Panc1 (cell line): ENCODE measurements at regions not wholly inside any gene's neighbourhood (a gene's known extent, or its start where the extent isn't known, plus 50 kb on each side); places are given as distances from the start of the nearest gene placed in this dataset.

Experiments
- ATAC-seq: fragments of 200-7000 bp; cut with Tn5 transposase; 2 replicates; pipeline ENCODE4 v1.9.1; 2020; ENCODE audit warnings: mild to moderate bottlenecking, moderate library complexity
- BruUV-seq: library from RNA; stranded (reverse); fragments of 400-500 nt; replicated peaks from 2 replicates; lab custom pipeline; 2021; lab: Mats Ljungman, UMichigan
- CTCF ChIA-PET: fragments of 300-600 bp; sonication (Branson Sonifier 250); formaldehyde crosslinking; loops from one replicate; lab custom pipeline; 2022; ENCODE audit warnings: antibody characterized with exemption; lab: Charles Lee
- POLR2A ChIA-PET: fragments of 300-600 bp; sonication (Branson Sonifier 250); formaldehyde crosslinking; loops from one replicate; lab custom pipeline; 2022; ENCODE audit warnings: antibody characterized with exemption; lab: Charles Lee
- DNase-seq: peaks from one replicate; pipeline ENCODE4 v3.0.0-alpha.2; 2010; ENCODE audit warnings: low read depth, low spot score
- H3K27ac ChIP-seq: 2 replicates; pipeline ENCODE4 v1.5.1; 2011; ENCODE audit warnings: mild to moderate bottlenecking, low read length, inconsistent platforms
- H3K27me3 ChIP-seq: fragments of 200-500 bp; sonication (Bioruptor generic); 2 replicates; pipeline ENCODE4 v1.6.0; 2014; ENCODE audit warnings: low read length, inconsistent platforms; ENCODE audit not compliant: control insufficient read depth, insufficient read depth
- H3K36me3 ChIP-seq: fragments of 200-500 bp; sonication (Bioruptor generic); 2 replicates; pipeline ENCODE4 v1.5.1; 2014; ENCODE audit warnings: inconsistent platforms, mild to moderate bottlenecking, low read length, moderate library complexity; ENCODE audit not compliant: control insufficient read depth, insufficient read depth
- H3K4me1 ChIP-seq: 2 replicates; pipeline ENCODE4 v1.5.1; 2011; ENCODE audit warnings: inconsistent platforms, mild to moderate bottlenecking, low read length, moderate library complexity; ENCODE audit not compliant: control insufficient read depth, insufficient read depth
- H3K4me3 ChIP-seq, 2 experiments: 2 replicates each; pipeline ENCODE4 v1.5.1; 2011 to 2012; ENCODE audit warnings: low read depth in 2 of 2, low read length in 2 of 2, mild to moderate bottlenecking in 2 of 2, inconsistent platforms in 1 of 2, moderate library complexity in 1 of 2
- H3K9me3 ChIP-seq: fragments of 200-500 bp; sonication (Bioruptor generic); 2 replicates; pipeline ENCODE4 v1.5.1; 2014; ENCODE audit warnings: low read depth, mild to moderate bottlenecking, inconsistent platforms, low read length, moderate library complexity; ENCODE audit not compliant: control insufficient read depth, insufficient read depth
- POLR2AphosphoS5 ChIP-seq: IDR thresholded peaks from 2 replicates; pipeline ENCODE4 v1.6.1; 2012; ENCODE audit warnings: mild to moderate bottlenecking, low read depth, low read length, moderate library complexity
- REST ChIP-seq, 2 experiments: IDR thresholded peaks; 2 replicates each; pipeline ENCODE4 v1.6.1; 2011 to 2012; ENCODE audit warnings: low read depth in 2 of 2, control low read depth in 1 of 2, low read length in 1 of 2, mild to moderate bottlenecking in 1 of 2, moderate library complexity in 1 of 2; ENCODE audit not compliant: insufficient read depth in 1 of 2
- SIN3A ChIP-seq: IDR thresholded peaks from 2 replicates; pipeline ENCODE4 v1.6.1; 2012; ENCODE audit warnings: low read depth, mild to moderate bottlenecking, low read length, moderate library complexity, borderline replicate concordance; ENCODE audit not compliant: insufficient read depth
- TCF7L2 ChIP-seq: IDR thresholded peaks from 2 replicates; pipeline ENCODE4 v1.6.1; 2011; ENCODE audit warnings: mild to moderate bottlenecking, low read depth, low read length, inconsistent platforms
- in situ Hi-C: cut with HindIII; loops from 2 replicates; pipeline ENCODE4 v1.10.0; 2016; ENCODE audit warnings: low sequenced_read_pairs, low pct_unique_long_range_greater_than_20kb
- intact Hi-C: fragments of 100-400 bp; cut with micrococcal nuclease; formaldehyde crosslinking; loops from one replicate; pipeline ENCODE4 v1.10.0; 2022; ENCODE audit not compliant: unreplicated experiment
- TF ChIP-seq, protein P1 (sequence below): fragments of 450-650 bp; IDR thresholded peaks from 2 replicates; pipeline ENCODE4 v1.5.1; 2017; ENCODE audit warnings: mild to moderate bottlenecking

DNA sequence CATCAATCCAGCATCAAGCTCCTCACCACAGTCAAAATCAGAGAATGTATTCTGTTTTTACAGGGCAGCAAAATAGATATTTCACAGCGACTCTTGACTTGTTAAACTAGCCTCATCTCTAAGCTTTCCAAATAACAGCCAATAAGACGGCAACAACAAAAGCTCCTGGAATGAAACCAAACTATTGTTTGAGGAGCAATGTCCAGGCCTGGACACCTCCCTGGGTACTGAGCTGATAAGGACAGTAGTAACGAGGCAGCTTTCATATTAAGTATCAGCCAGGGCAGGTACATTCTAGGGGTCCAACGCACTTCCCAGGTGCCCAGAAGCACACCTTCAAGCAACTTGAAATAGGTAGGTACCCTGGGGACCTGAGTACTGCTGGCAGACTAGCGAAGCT, 260.3 kb downstream of the ENC1 start:
- CTCF ChIA-PET = no interaction called here

DNA sequence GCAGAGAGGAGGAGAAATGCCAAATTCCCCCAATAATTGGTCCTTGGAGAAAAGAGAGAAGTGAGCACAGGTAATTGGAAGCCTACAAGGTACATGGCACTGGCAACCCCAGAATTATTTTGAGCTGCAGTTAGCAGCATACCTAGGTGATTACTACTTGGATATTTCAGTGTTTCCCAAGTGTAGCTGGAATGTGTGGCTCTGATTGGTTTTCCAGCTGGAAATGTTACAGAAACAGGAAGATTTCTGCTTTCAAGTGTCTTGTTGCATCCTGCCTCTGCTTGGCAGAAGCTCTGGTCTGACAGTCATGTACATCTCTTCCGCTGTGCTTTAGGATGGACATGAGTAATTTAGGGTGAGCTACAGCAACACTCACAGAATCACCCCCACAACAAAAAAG, 262.1 kb downstream of the ENC1 start:
- ChIA-PET POLR2A (no interaction called here), CTCF (no interaction called here)
- TF ChIP-seq TCF7L2 = no peak
- TF ChIP-seq, protein P1, sequence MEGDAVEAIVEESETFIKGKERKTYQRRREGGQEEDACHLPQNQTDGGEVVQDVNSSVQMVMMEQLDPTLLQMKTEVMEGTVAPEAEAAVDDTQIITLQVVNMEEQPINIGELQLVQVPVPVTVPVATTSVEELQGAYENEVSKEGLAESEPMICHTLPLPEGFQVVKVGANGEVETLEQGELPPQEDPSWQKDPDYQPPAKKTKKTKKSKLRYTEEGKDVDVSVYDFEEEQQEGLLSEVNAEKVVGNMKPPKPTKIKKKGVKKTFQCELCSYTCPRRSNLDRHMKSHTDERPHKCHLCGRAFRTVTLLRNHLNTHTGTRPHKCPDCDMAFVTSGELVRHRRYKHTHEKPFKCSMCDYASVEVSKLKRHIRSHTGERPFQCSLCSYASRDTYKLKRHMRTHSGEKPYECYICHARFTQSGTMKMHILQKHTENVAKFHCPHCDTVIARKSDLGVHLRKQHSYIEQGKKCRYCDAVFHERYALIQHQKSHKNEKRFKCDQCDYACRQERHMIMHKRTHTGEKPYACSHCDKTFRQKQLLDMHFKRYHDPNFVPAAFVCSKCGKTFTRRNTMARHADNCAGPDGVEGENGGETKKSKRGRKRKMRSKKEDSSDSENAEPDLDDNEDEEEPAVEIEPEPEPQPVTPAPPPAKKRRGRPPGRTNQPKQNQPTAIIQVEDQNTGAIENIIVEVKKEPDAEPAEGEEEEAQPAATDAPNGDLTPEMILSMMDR = no peak
- no peak for TF ChIP-seq SIN3A
- TF ChIP-seq REST (IDR thresholded peaks at IDR 0.05; ENCODE audit: insufficient read depth in 1 of 2, low read depth in 2 of 2, low read length in 1 of 2) = no peak
- TF ChIP-seq POLR2AphosphoS5 = no peak
- Histone ChIP-seq H3K4me1 (no peaks in the 10 kb centered on the region), H3K36me3 (no peaks in the 10 kb centered on the region), H3K4me3 (no peak overlapping the region), H3K27me3 (no peaks in the 10 kb centered on the region; the same call in 1 of the 2 replicates), H3K9me3 (no peaks in the 10 kb centered on the region), H3K27ac (no peak overlapping the region)
- in situ Hi-C loops (no loop called here), intact Hi-C loops (no loop called here)
- ATAC-seq (no peak), DNase-seq (no peak)
- no TSS peak for BruUV-seq

More for the DNA sequence above, 260.3 kb downstream of the ENC1 start:
- no peak overlapping the region for H3K27ac ChIP-seq
- in situ Hi-C loops (no loop called here), intact Hi-C loops (no loop called here)
- no peaks in the 10 kb centered on the region; the same call in 1 of the 2 replicates for H3K27me3 ChIP-seq
- H3K36me3 ChIP-seq = no peaks in the 10 kb centered on the region
- POLR2A ChIA-PET = no interaction called here
- DNase-seq (no peak), ATAC-seq (no peak)
- no peaks in the 10 kb centered on the region; the same call in 1 of the 2 replicates for H3K4me1 ChIP-seq
- BruUV-seq = no TSS peak
- no peak overlapping the region for H3K4me3 ChIP-seq
- H3K9me3 ChIP-seq = no peaks in the 10 kb centered on the region
- TF ChIP-seq REST (IDR thresholded peaks at IDR 0.05; ENCODE audit: insufficient read depth in 1 of 2, low read depth in 2 of 2, low read length in 1 of 2) (no peak), POLR2AphosphoS5 (no peak), SIN3A (no peak), TCF7L2 (no peak)
- TF ChIP-seq, protein P1 = no peak
